Ureter (tissue), 1 donor: ENCODE measurements at regions not wholly inside any gene's neighbourhood (a gene's known extent, or its start where the extent isn't known, plus 50 kb on each side); places are given as distances from the start of the nearest gene placed in this dataset.
"Not testable (repeated sequence)": the region's sequence is repeated elsewhere in the genome, so short reads cannot be mapped to it uniquely, and the experiment has no call there.

Experiments used
- DNase-seq: peaks from one replicate; pipeline ENCODE4 v3.0.0-alpha.2; 2020; ENCODE audit warnings: low spot score
- donor health status: DM: yes; HTN: yes; CAD: no.

DNA sequence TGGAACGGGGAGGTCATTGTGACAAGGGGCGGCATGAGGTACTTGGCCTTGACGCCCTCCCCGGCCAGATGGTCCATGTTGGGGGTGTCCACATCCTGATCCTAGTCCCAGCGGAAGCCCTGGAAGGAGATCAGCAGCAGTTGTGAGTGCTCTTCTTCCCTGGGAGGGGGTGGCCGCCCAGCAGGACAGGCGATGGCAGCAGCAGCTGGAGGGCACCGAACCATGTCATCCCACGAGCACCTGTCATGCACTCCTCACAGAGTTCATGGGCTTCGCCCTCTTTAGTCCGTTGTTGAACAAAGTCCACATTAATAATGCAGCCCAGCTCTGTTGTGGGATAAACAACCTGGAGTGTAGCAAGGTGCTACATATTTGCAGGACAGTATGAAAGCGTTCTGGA is 130.7 kb downstream of the UNC93B1 start:
- DNase-seq, result not testable (repeated sequence)

DNA sequence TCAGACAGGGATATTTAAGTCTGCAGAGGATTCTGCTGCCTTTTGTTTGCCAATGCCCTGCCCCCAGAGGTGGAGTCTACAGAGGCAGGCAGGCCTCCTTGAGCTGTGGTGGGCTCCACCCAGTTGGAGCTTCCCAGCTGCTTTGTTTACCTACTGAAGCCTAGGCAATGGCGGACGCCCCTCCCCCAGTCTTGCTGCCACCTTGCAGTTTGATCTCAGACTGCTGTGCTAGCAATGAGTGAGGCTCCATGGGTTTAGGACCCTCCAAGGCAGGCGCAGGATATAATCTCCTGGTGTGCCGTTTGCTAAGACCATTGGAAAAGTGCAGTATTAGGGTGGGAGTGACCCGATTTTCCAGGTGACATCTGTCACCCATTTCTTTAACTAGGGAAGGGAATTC is 132.7 kb downstream of the UNC93B1 start:
- not testable (repeated sequence) for DNase-seq

DNA sequence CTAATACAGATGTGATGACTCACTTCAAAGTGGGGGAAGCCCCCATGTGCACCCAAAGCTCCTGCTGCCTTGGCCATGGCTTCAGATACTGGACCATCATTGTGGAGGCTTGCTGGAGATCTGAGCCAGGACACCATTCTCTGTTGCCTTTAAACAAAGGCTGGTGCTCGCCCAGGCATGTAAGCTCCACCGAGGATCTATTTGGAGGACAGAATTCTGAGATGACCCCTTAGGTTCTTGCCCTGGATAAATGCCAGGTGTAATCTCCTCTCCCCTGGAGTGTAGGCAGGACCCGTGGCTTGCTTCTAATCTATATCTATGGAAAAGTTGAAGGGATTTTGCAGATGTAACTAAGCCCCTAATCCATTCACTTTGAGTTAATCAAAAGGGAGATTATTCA is 141.0 kb downstream of the UNC93B1 start:
- not testable (repeated sequence) for DNase-seq

DNA sequence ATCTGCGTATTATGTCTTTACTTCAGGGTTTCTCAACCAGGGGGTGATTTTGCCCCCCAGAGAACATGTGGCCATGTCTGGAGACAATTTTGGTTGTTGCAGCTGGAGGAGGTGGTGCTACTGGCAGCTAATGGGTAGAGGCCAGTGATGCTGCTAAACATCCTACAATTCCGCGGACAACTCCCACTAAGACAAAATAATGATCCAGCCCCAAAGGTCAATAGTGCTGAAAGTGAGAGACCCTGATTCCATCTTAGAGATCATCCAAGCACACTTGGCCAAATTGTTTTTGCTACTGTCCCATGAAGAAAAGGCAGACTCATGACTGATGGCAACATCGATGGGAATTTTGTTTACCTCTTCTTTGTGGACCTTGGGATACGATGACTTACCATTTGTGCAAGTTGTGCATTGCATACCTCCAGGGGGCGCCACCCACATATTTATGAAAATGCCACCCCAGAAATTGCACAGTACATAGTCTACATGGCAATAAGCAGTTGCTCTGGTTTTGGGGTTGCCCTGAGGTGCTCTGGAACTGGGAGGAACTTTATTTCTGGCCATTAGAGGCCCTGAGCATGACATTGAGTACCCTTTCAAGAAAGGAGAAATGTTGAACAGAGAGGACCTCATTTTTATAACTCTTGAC is 144.3 kb downstream of the UNC93B1 start:
- not testable (repeated sequence) for DNase-seq

DNA sequence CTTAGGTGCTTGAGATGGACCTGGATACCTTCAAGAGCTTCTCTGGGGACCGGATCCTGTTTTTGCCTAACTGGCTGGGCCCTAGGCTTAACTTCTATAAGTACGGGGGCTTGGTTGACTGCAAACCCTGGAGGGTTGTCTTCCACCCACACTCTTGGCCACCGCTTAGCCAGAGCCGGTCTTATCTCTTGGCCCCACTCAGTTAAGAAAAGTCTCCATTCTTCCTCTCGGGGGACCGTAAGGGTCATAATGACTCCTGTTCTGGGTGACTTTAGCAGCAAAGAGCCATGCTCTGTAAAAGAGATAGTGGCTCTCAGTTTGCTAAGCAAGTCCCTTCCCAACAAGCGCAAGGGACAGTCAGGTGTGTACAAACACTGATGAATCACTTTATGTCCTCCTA is 153.2 kb downstream of the UNC93B1 start:
- DNase-seq, result not testable (repeated sequence)

DNA sequence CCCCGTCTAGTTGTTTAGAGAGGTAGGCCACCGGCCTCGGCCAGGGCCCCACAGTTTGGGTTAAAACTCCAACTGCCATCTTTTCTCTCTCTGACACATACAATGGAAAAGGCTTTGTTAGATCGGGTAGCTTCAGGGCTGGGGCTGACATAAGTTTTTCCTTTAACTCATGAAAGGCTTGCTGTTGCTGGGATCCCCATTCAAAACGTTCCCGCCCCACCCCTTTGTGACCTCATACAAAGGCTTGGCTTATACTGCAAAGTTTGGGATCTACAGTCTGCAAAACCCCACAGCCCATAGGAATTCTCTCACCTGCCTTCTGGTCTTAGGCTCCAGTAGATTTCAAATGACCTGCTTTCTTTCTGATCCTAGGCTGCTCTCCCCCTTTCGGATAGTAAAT is 154.1 kb downstream of the UNC93B1 start:
- not testable (repeated sequence) for DNase-seq

DNA sequence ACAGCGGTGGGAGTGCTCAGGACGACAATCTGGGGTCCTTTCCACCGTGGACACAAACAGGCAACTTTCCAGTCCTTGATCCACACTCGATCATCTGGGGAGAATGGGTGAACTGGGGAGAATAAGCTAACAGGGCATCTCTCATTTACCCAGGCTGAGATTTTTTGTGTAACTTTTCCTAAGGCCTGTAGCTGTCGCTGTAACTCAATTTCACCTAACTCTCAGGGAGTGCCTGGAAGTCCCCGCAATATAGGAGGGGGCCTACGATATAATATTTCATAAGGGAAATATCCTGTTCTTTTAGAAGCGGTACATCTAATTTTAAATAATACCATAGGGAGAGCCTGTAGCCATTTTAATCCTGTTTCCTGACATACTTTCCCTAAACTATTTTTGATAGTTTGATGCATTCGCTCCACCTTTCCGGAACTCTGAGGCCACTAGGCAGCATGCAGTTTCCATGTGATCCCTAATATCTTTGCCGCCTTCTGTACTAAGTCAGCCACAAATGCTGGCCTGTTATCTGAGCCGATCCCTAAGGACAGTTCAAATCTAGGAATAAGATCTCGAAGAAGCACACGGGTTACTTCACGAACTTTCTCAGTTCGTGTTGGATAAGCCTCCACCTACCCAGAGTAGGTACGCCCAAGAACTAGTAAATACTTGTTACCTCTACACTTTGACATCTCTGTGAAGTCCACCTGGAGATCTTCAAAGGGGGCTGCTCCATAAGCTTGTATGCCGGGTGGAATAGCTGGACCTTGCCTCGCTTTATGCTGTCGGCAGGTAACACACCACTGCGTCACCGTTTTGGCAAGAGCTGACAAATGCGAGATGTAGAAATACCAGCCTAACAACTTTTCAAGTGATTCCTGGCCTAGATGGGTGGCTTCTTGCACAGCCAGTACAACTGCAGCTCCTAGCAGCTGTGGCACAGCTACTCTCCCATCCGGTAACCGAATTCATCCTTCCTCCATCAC is 155.7 kb downstream of the UNC93B1 start:
- not testable (repeated sequence) for DNase-seq

DNA sequence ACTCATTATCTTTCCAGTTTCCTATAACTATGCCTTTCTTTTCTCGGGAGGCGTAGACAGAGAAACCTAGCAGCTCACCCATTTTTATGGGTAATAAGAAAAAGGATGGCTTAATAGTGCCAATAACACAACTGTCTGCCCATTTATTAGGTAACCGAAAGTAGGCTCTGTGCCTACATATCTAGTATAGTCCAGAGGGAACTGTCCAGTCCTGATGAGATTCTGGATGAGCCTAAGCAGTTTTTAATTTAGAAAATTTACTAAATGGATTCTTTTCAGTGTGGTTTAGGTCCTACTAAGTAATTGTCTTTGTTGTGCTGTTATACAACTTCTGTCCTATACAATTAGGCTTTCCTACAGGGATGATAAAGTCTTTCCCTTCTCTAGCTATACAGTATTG is 157.6 kb downstream of the UNC93B1 start:
- DNase-seq, result not testable (repeated sequence)

DNA sequence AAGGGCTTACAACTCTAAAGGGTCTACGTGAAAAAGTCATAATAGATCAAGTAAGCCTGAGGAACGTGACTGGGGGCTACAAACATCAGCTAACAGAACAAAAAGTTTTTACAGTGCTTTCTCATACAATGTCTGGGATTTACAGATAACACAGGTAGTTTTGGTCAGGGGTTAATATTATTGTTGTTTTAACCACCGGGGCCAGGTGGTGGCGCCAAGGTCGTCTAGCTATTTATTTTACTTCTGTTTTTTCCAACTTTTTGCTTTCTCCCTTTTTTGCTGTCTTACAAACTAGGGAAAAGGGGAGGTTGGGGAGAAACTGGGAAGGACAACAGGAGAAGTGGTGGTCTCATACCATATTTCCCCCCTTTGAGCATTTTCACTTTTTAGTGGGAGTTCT is 158.6 kb downstream of the UNC93B1 start:
- not testable (repeated sequence) for DNase-seq

DNA sequence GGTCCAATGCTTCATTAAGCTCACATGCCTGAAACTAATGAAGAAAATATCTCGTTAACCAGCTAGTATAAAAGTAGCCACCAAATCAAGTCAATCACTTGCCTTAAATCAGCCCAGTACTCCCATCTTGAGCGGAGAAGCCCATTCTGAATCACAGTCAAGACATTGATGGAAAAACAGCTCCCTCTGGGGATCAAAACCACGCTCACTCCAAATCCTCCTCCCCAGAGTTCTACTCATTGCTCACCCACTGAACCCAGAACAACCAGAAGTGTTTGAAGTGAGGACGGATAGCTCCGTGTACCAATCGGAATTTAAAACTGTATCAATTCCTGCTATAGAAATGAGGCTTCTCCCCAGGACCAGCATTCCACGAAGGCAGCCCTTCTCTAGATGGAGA is 163.3 kb downstream of the UNC93B1 start:
- not testable (repeated sequence) for DNase-seq

DNA sequence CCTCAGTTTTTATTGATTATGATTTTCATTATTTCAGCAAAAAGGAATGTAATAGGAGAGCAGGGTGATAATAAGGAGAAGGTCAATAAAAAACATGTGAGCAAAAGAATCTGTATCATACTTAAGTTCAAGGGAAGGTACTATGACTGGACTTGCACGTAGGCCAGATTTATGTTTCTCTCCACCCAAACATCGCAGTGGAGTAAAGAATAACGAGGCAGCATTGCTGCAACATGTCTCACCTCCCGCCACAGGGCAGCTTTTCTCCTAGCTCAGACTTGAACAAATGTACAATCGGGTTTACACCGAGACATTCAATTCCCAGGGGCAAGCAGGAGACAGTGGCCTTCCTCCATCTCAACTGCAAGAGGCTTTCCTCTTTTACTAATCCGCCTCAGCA is 155.7 kb upstream of the ALDH3B2 start:
- DNase-seq, result not testable (repeated sequence)

DNA sequence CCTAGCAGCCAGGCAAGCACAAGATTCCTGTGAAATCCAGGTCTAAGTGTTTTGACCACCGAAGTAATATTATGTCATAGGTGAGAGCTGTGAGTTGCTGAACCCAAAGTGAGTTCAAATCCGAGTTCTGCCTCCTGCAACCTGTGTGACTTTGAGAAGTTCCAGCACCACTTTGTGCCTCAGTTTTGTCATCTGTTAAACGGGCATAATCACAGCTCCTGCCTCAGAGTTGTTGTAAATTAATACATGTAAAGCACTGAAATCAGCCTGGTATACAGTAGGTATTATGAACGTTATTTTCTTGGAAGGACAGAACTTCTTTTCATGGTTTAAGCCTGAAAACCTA is 152.5 kb upstream of the ALDH3B2 start:
- DNase-seq, result not testable (repeated sequence)

DNA sequence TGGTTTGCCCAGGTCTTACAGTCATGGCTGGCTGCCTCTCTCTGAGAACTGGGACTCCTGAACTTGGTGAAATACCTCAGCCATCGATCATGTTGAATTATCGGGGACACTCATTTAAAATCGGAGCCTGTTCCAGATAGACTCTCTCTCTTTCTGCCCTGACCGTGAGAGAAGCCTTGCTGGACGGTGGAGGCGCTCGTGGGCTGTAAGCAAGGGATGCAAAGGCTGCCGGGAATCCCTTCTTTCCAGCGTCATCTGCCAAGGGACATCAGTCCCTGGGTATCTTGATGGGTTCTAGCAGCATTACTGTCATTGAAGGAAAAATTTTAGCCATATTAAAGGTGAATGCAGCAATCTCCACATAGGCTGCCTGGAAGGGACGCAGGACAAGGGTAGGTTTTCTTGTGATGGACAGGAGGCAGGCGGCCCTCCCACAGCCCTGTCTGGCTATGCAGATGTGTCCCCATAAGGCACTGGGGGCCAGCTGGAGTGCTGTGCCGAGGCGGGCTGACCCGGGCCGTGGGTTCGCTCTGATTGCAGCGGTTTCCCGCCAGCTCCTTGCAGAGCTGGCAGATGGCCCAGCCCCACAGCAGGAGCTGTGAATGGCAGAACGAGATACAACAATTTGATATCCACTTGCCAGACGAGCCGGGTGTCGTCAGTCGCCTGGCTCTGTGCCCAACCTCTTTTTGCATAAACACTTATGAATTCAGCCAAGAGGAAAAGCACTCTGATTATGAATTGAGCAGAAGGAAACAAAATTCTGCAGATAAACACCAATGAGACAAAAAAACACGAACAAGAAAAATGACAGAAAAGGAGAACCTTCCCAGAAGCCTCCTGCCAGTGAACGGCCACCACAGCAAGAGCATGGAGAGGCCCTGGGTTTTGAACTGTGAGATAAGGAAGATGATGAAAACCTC is 151.9 kb upstream of the ALDH3B2 start:
- DNase-seq, result peak; percentile 63

DNA sequence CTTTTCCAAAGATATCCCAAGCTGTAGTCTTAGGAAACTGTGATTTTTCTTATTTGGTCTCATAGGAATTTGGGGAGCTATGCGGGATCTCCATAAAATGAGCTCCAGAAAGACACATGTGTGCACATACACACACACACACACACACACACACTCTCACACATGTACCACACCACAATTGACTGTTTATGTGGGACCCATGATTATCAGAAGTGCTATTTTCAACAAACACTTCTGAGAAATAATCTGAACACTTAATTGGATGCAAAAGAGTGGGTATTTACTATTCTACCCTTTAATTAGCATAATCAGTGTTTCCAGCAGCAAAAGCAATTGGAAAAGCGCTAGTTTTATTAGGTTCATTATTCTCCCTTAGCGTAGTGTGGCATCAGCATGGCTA is 150.4 kb upstream of the ALDH3B2 start:
- DNase-seq, result not testable (repeated sequence)

DNA sequence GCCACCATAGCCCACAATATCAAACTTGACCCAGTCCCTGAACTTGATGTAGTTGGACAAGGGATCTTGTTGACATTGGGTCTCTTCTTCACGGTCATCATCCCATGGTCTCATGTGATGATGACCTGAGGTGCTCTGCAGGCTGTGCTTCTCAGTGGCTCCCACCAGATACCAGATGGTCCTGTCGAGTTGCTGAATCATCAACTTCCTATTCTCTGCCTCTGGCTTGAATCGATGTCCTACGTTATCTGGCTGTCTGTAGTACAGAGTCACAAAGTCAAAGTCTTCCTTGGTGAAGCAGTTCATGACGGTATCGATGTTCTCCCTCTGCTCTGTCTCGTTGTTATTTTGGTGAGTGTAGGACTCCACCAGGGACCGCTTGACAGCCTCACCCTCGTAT is 145.7 kb upstream of the ALDH3B2 start:
- DNase-seq, result no peak

DNA sequence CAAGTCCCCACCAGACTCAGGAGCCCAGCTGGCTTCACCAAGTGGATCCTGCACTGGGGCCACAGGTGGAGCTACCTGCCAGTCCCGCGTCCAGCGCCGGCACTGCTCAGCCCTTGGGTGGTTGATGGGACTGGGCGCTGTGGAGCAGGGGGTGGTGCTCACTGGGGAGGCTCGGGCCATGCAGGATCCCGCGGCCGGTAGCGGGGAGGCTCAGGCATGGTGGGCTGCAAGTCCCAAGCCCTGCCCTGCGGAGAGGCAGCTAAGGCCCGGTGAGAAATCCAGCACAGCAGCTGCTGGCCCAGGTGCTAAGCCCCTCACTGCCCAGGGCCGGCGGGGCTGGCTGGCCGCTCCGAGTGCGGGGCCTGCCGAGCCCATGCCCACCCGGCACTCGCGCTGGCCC is 143.1 kb upstream of the ALDH3B2 start:
- DNase-seq, result not testable (repeated sequence)

DNA sequence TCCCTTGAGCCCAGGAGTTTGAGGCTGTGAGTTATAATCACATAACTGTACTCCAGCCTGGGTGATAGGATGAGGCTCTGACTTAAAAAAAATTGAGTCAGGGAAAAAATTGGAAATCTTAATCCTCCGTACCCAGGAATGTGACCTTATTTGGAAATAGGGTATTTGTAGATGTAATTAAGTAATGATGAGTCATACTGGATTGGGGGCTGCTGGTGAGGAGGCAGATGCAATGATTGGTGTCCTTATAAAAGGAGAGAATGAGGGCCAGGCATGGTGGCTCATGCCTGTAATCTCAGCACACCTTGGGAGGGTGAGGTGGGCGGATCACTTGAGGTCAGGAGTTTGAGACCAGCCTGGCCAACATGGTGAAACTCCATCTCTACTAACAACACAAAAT is 134.9 kb upstream of the ALDH3B2 start:
- not testable (repeated sequence) for DNase-seq

DNA sequence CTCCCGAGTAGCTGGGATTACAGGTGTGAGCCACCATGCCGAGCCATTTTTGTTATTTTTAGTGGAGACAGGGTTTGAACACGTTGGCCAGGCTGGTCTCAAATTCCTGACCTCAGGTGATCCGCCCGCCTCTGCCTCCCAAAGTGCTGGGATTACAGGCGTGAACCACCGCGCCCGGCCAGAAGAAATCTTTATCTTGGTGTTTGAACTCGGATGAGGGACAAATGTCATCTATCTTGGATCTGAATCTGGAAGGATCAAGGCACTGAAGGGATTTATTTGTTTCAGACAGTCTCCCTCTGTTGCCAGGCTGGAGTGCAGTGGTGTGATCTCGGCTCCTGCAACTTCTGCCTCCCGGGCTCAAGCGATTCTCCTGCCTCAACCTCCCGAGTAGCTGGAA is 133.5 kb upstream of the ALDH3B2 start:
- DNase-seq, result not testable (repeated sequence)

DNA sequence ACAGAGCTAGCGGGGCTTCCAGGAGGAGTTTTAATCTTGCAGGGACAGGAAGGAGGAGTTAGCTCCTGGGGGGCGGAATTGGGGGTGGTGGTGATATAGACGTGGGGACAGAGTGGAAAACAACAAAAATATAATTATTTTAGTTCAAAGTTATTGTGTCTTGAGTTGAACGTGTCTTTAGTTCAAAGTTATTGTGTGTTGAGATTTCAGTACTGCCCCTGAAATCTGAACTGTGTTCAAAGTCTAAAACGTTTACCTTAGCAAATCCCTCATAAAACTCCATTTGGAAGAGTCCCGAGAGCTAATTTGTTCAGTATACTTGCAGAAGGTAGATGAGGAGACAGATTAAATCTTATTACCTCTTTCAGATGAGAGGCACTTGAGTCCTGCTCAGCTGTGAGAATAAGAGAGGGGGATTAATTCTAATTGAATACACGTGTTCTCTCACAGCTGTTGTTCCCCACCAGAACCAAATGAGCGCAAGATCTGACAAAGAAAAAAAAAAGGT is 132.4 kb upstream of the ALDH3B2 start:
- not testable (repeated sequence) for DNase-seq

DNA sequence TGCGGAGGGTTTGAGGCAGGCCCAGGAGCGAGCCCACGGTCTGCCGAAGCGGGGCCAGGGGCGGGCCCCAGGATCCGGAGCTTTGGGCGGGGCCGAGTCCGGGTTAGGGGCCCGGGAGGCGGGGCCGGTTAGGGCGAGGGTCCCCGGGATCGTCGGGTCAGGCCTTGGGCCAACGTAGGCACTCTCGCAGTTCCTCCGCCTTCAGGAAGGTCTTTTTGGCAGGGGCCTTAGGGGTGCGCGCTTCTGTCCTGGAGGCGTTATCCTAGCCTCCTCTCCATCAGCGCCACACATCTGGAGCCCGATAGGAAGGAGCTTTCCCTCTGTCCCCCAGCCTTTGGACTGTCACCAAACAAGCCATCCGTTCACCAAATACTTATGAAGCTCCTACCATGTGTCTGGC is 131.8 kb upstream of the ALDH3B2 start:
- DNase-seq, result not testable (repeated sequence)

DNA sequence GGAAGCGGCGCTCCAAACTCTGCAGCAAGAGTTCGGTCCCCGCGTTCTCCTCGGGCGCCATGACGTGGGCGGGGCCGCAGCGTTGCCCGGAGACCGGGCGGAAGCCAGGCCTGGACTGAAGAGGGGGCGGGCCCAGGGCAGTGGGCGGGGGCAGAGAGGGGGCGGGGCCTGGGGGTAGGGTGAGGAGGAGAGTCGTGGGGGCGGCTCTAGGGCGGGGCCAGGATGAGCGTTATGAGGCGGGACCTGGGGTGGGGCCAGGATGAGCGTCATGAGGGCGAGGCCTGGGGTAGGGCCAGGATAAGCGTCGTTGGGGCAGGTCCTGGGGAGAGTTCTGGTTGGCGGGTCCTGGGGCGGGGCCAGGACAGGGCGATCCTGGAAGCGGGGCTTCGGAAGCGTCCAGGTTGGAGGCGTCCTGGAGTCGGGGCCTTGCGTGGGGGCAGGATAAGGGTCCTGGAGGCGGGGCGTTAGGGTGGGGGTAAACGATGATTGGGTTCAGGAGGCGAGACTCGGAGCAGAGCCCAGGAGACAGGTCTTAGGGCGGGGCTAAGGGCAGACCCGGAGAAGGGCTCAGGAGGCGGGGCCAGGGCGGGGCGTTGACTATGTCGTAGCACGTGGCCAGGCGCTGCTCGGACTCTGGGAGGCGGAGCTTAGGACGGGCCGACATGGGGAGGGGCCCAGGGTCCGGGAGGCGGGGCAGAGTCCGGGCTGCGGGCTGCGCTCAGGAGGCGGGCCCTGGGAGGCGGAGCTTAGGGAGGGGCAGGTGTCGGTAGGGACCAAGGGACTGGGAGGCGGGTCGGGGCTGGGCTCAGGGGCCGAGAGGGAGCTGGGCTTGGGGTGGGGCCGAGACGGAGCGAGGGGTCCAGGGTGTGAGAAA is 131.1 kb upstream of the ALDH3B2 start:
- DNase-seq, result peak; percentile 99
